DND-41 (cell line): ENCODE measurements at regions not wholly inside any gene's neighbourhood (a gene's known extent, or its start where the extent isn't known, plus 50 kb on each side); places are given as distances from the start of the nearest gene placed in this dataset.

Source experiments
- CTCF ChIP-seq: IDR thresholded peaks from 2 replicates; pipeline ENCODE4 v1.5.1; 2012; ENCODE audit warnings: borderline replicate concordance, low read length, moderate library complexity, mild to moderate bottlenecking; ENCODE audit not compliant: poor library complexity, severe bottlenecking; ENCODE audit errors: extremely low read depth
- EZH2 ChIP-seq: IDR thresholded peaks from 3 replicates; pipeline ENCODE4 v1.6.1; 2012; ENCODE audit warnings: borderline replicate concordance, low read depth, mild to moderate bottlenecking, moderate library complexity, low read length, inconsistent platforms; ENCODE audit not compliant: severe bottlenecking

GRCh38 chr6:94377835-94378234, 958.5 kb upstream of the EPHA7 start:
- TF ChIP-seq CTCF (no peak), EZH2 (no peak)
